Psoas muscle (tissue), 7 donors: ENCODE measurements at regions not wholly inside any gene's neighbourhood (a gene's known extent, or its start where the extent isn't known, plus 50 kb on each side); places are given as distances from the start of the nearest gene placed in this dataset.

Experiments used
- ATAC-seq, 4 donors: fragments of 200-7000 bp; cut with Tn5 transposase; one replicate each; pipeline ENCODE4 v1.9.1; 2020; ENCODE audit warnings: moderate library complexity in 3 of 4, mild to moderate bottlenecking in 2 of 4
- DNase-seq, 2 donors: peaks; one replicate each; pipeline ENCODE4 v3.0.0-alpha.2; 2020
- H3K27ac ChIP-seq: fragments of 200-600 bp; one replicate; pipeline ENCODE4 v1.8.0; 2022
- H3K27me3 ChIP-seq, 3 donors: fragments of 200-600 bp in 1 of 3; one replicate each; pipeline versions ENCODE4 v1.6.1 to v1.8.0; 2013 to 2022; ENCODE audit warnings: low read length in 2 of 3, mild to moderate bottlenecking in 2 of 3, moderate library complexity in 1 of 3; ENCODE audit not compliant: insufficient read depth in 3 of 3
- H3K36me3 ChIP-seq, 2 donors: fragments of 200-600 bp in 1 of 2; one replicate each; pipeline versions ENCODE4 v1.6.1 to v1.8.0; 2013 to 2022; ENCODE audit warnings: low read depth in 1 of 2, mild to moderate bottlenecking in 1 of 2, moderate library complexity in 1 of 2; ENCODE audit not compliant: insufficient read depth in 1 of 2
- H3K4me1 ChIP-seq: fragments of 200-600 bp; one replicate; pipeline ENCODE4 v1.8.0; 2022
- H3K4me3 ChIP-seq: fragments of 200-600 bp; one replicate; pipeline ENCODE4 v1.8.0; 2022; ENCODE audit warnings: mild to moderate bottlenecking
- H3K9me3 ChIP-seq: fragments of 200-600 bp; one replicate; pipeline ENCODE4 v1.8.0; 2022
- WGBS, 3 donors: extraction: QIAGEN DNeasy Blood & Tissue Kit; methylation state at CpG; one replicate each; pipeline versions ENCODE4 v1.1.6 to v1.1.7; 2013; 5-methylcytosine and 5-hydroxymethylcytosine counted together
- intact Hi-C, 2 donors: fragments of 100-400 bp; cut with DNase I; formaldehyde crosslinking; loops; one replicate each; pipeline versions ENCODE4 v1.11.0 to v1.14.2; 2022
- TF ChIP-seq, protein P1 (sequence below): fragments of 200-600 bp; IDR thresholded peaks from one replicate; pipeline ENCODE4 v1.8.0; 2022; ENCODE audit warnings: antibody characterized with exemption
- donor health status: healthy with polysubstance abuse.
- donor health status: DM: no; HTN: no; CAD: no; lungs with moderate emphysema.
- donor health status: Bipolar disorder and iron deficiency.
- donor health status: healthy.
- donor health status: DM: yes; HTN: yes; CAD: no.
- donor health status: DM: no; HTN: no; CAD: no.
- donor health status: DM: yes; HTN: yes; CAD: no.

DNA sequence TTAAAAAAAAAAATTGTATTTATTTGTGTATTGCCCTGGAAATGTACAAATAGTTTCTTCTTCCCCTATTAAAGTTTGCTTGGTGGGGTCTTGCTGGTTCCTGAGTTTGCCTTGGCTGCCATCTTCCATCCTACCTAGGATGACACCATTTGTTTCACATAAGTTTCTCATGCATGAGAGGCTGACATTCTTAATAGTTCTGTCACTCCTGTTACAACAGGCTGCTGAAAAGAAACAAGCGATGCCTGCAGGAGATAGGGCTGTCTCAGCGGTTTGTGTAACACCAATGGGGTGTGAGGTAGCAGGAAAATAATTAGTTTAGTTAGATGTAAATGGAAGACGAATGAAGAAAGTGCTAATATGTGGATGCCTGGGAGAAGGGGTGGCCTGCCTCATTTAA is 1000.9 kb upstream of the RBFOX1 start:
- Histone ChIP-seq H3K4me1 (no peaks in the 10 kb centered on the region), H3K4me3 (no peak overlapping the region), H3K9me3 (no peaks in the 10 kb centered on the region), H3K36me3 (no peaks in the 10 kb centered on the region), H3K27ac (no peak overlapping the region), H3K27me3 (no peaks in the 10 kb centered on the region)
- 36 to 52% (median 49%) methylated on average over 3 of the region's 3 CpGs for WGBS, 3 donors
- no peak for DNase-seq
- no peak for ATAC-seq
- intact Hi-C loops: no loop called here
- TF ChIP-seq, protein P1, sequence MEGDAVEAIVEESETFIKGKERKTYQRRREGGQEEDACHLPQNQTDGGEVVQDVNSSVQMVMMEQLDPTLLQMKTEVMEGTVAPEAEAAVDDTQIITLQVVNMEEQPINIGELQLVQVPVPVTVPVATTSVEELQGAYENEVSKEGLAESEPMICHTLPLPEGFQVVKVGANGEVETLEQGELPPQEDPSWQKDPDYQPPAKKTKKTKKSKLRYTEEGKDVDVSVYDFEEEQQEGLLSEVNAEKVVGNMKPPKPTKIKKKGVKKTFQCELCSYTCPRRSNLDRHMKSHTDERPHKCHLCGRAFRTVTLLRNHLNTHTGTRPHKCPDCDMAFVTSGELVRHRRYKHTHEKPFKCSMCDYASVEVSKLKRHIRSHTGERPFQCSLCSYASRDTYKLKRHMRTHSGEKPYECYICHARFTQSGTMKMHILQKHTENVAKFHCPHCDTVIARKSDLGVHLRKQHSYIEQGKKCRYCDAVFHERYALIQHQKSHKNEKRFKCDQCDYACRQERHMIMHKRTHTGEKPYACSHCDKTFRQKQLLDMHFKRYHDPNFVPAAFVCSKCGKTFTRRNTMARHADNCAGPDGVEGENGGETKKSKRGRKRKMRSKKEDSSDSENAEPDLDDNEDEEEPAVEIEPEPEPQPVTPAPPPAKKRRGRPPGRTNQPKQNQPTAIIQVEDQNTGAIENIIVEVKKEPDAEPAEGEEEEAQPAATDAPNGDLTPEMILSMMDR: no peak

GRCh38 chr16:6317934-6318333 is 1014.7 kb upstream of the RBFOX1 start:
- intact Hi-C loops: no loop called here
- H3K4me3 ChIP-seq: no peak overlapping the region
- no peak for ATAC-seq
- H3K36me3 ChIP-seq: no peaks in the 10 kb centered on the region
- no peaks in the 10 kb centered on the region for H3K27me3 ChIP-seq
- no peaks in the 10 kb centered on the region for H3K4me1 ChIP-seq
- TF ChIP-seq, protein P1: no peak
- no peak for DNase-seq
- no peaks in the 10 kb centered on the region for H3K9me3 ChIP-seq
- WGBS, 3 donors: 48 to 51% (median 49%) methylated on average over 4 of the region's 4 CpGs
- no peak overlapping the region for H3K27ac ChIP-seq

DNA sequence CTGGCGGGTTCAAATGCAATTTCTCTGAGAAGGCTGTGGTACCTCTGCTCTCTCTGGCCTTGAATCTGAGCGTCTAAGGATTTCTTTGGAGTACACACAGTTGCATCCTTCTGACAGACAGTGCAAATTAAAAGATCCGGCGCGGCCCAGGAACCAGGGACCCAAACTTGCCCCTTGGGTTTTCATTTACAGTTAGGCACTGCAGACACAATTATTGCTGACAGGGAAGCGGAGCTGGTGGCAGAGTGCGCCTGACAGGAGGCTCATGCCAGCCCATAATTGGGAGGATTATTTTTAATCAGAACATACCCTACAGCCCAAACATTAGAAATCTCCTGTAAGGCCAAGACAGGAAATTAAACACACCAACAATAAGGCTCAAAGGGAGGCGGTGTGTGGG is 1023.4 kb upstream of the RBFOX1 start:
- intact Hi-C loops: no loop called here
- Histone ChIP-seq H3K36me3 (no peaks in the 10 kb centered on the region), H3K27me3 (no peaks in the 10 kb centered on the region), H3K9me3 (no peaks in the 10 kb centered on the region), H3K27ac (no peak overlapping the region), H3K4me3 (no peak overlapping the region), H3K4me1 (no peaks in the 10 kb centered on the region)
- WGBS, 3 donors: 77 to 79% (median 78%) methylated on average over 8 of the region's 8 CpGs
- TF ChIP-seq, protein P1: no peak
- DNase-seq (no peak), ATAC-seq (no peak)

DNA sequence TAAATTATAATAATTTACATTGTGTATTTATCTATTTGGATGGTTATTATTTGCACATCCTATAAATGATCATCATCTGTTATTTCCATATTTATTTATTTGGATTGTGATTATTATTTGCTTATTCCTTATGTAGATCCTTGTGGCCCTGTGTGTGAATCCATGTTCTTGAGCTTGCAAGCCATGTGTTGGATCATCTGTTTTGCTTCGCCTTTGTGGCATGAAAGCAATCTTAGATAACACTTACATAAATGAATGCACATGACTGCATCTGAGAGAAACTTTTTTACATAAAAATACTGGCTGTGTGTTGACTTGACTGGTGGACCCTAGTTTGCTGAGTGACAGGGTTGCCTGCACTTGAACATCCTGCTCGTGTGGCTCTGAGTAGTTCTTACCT is 1024.5 kb upstream of the RBFOX1 start:
- DNase-seq: no peak
- no peak for ATAC-seq
- no peaks in the 10 kb centered on the region for H3K36me3 ChIP-seq
- no peak overlapping the region for H3K4me3 ChIP-seq
- no peaks in the 10 kb centered on the region for H3K4me1 ChIP-seq
- H3K9me3 ChIP-seq: no peaks in the 10 kb centered on the region
- H3K27me3 ChIP-seq: no peaks in the 10 kb centered on the region
- intact Hi-C loops: no loop called here
- no peak overlapping the region for H3K27ac ChIP-seq
- TF ChIP-seq, protein P1: no peak
- WGBS, 3 donors: 55 to 68% (median 61%) methylated on average over 2 of the region's 2 CpGs

DNA sequence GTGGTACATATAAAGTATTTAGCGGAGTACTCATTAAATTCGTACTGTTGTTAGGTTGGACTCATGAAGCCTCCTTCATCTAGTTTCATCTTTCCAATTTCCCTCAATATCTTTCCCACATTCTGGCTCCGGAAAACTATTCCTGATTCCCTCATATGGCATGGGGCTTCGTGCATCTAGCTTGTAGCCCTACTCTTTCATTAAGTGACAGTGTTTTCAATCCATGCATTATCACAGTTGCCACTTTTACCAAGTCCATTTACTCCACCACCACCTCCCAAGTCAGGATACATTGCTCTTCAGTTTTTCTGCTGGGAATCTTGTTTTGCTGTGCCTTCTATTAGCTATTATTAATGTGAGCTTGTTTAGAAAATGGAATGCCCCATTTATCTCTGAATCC is 1032.1 kb upstream of the RBFOX1 start:
- no peak for DNase-seq
- no peak for ATAC-seq
- WGBS, 3 donors: 84 to 88% (median 86%) methylated on average over 4 of the region's 4 CpGs

More for the DNA sequence above, 1032.1 kb upstream of the RBFOX1 start:
- Histone ChIP-seq H3K4me1 (no peaks in the 10 kb centered on the region), H3K4me3 (no peak overlapping the region), H3K36me3 (no peaks in the 10 kb centered on the region), H3K27ac (no peak overlapping the region), H3K9me3 (no peaks in the 10 kb centered on the region), H3K27me3 (no peaks in the 10 kb centered on the region)
- TF ChIP-seq, protein P1: no peak
- intact Hi-C loops: no loop called here
